ENCODE measurements at regions not wholly inside any gene's neighbourhood (a gene's known extent, or its start where the extent isn't known, plus 50 kb on each side); places are given as distances from the start of the nearest gene placed in this dataset.
"Not testable (repeated sequence)": the region's sequence is repeated elsewhere in the genome, so short reads cannot be mapped to it uniquely, and the experiment has no call there.

GRCh38 chr4:74544655-74545361 is 99.9 kb downstream of the AREG start:
- DNase-seq, result no peak

GRCh38 chr4:74545448-74545847 is 100.5 kb downstream of the AREG start:
- no peak for DNase-seq

GRCh38 chr4:74546057-74546456 is 101.1 kb downstream of the AREG start:
- peak; percentile 87 to 89 for DNase-seq

- no peak for DNase-seq
Measured at GRCh38 chr4:74547042-74547441, 102.1 kb downstream of the AREG start.

DNA sequence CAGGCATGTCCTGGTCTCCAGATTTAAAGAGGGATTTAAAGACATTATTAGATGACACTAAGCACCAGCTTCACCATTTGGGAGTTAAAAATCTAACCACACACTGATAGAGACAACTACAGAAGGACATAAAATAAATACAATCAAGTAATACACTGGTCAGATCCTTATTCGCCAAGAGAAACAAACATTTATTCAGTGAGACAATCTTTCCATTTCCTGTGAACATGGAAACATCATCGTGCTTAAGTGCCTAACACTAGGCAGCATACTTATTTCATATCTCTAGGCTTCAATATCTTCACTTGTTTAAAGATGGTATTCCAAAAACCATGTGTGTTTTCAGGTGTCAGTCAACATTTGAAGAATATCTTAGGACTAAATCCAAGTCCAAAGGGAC is 103.6 kb downstream of the AREG start:
- DNase-seq, result no peak

- no peak for DNase-seq
Measured at GRCh38 chr4:74549936-74550335, 105.0 kb downstream of the AREG start.

GRCh38 chr4:74555231-74555630 is 110.3 kb downstream of the AREG start:
- DNase-seq, result no peak

- no peak for DNase-seq
Measured at GRCh38 chr4:74555843-74556242, 110.9 kb downstream of the AREG start.

DNA sequence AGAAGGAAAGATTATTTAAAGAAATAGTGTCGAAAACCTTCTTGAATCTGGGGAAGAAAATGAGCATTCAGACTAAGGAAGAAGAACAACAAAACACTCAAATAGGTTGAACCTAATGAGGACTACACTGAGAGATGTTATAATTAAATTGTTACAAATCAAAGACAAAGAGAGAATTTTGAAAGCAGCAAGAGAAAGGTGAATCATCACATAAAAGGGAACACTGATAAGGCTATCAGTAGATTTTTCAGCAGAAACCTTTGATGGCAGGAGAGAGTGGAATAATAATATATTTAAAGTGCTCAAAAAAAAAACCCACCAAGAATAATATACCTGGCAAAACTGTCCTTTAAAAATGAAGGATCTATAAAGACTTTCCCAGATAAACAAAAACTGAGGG is 114.9 kb downstream of the AREG start:
- DNase-seq, result no peak

DNA sequence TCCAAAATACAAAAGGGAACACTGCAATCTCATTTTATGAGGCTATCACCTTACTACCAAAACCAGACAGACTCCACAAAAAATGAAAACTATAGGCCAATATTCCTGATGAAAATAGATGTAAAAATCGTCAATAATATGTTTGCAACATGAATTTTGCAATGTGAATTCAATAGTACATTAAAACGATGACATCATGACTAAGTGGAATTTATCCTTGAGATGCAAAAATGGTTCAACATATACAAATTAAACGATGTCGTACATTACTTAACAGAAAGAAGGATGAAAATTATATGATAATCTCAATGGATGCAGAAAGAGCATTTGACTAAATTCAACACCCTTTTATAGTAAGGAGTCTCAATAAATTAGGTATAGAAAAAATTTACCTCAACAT is 123.0 kb downstream of the AREG start:
- DNase-seq, result no peak

DNA sequence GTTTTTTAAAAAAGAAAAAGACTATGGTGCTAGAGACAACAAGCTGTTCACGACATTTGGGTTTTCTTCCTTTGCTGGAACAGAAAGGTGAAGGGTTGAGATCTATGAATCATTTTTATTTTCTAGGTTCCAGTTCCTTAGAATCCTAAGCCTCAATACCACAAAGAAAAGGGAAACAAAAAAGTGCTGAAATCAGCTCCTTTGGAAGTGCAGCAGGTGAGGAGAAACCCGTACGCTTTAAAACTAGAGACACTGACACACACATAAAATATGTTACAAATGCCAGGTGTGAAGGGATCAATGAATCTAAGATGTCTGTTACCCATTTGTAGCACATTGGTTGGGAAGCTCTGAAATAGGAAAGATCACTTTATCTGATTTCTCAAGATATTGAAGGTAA is 125.2 kb downstream of the AREG start:
- DNase-seq, result no peak

DNA sequence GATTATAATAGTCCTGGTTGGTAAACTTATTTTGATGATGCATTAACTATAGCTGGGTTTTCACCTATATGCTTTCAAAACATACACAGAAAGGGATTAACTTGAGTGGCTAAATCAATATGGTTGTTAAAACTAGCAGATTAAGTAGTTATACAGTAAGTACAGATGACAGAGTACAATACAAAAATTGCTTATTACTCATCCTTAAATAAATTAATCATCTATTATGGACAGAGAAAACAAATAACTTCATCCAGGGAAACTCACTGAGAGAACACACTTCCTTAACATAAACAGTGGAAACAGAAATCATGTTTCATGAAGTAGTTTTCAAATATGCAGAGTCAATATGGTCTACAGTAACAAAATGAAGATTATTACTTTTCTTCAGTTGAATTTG is 133.4 kb downstream of the AREG start:
- no peak for DNase-seq

DNA sequence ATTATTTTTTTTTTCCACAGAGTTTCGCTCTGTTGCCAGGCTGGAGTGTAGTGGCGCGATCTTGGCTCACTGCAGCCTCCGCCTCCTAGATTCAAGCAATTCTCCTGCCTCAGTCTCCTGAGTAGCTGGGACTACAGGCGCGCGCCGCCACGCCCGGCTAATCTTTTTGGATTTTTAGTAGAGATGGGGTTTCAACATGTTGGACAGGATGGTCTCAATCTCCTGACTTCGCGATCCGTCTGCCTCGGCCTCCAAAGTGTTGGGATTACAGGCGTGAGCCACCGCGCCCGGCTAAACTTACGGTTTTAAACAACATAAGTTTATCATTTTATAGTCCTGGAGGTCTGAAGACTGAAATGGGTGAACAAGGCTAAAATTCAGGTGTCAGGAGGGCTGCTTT is 133.9 kb downstream of the AREG start:
- not testable (repeated sequence) for DNase-seq

DNA sequence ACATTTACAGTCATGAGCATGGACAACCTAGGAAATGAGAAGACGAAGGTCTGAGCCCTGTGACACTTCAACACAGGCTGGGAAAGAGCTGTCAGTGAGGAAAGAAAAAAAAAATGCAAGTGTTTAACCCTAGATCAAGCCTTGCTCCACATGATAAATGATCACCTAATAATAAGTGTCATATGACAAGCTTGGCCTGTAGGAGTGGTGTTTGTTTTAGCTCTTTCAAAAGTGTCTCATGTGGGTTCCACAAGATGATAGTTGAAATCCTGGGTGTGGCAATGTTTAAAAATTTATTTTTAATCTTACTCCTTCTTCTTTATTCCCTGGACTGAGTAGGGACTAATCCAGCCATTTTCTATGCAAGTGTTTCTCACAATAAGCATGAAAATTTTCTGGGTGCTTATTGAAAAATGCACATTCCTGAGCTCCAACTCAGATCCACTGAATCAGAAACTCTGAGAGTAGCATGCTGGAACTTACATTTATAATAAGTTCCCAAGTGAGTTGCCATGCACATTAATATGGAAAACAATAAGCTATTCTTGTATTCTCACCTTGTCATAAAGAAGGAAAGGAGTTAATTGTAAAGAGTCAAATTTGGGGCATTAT is 138.3 kb downstream of the AREG start:
- peak in 1 of 2 donors; percentile 63 for DNase-seq

- peak in 1 of 2 donors; percentile 69 for DNase-seq
Measured at GRCh38 chr4:74583757-74584156, 138.8 kb downstream of the AREG start.

DNA sequence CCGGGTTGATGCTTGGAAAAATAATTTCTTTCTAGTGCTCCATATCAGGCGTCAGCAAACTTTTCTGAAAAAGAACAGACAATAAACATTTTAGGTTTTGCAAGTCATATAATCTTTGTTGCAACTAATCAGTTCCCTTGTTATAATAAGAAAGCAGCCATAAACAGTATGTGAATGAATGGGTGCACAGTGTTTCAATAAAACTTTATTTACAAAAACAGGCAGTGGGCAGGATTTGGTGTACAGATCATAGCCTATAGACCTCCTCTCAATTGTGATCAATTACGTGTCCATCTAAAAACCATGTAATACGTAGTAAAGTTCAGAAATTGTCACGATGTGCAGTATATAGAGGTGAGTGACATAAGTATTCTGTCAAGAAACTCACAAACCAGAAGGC is 143.4 kb downstream of the AREG start:
- DNase-seq, result no peak

GRCh38 chr4:74590476-74590875 is 145.5 kb downstream of the AREG start:
- no peak for DNase-seq

DNA sequence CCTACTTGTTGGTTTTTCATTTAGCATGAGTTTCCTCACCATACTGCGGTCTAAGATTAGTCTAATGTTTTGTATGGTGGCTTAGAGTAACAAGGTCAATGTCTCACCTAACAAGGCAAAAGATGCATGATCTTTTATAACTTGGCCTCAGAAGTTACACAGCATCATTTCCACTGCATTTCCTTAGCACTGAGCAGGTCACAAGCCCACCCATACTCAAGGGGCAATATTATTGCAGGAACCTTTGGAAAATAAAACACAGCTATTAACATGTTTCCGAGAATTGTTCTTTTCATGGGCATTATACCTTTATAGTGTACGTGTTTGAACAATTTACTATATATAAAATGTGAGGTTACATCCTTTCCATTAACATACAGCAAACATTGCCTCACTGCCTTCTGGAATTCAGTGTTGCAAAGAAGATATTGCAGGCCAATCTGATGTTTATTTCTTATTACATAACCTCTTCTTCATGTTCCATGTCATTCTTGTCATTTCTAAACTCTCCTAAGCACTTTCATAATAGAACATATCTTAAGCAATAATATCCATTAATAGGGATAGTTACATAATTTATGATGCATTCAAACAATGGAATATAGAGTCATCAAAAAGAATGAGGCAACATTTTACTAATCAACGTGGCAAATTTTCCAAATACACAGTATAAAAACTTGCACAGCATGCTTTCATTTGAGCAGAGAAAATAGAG is 153.8 kb downstream of the AREG start:
- peak; percentile 53 to 59 for DNase-seq

- no peak for DNase-seq
Measured at GRCh38 chr4:74603186-74603585, 158.2 kb downstream of the AREG start.

DNA sequence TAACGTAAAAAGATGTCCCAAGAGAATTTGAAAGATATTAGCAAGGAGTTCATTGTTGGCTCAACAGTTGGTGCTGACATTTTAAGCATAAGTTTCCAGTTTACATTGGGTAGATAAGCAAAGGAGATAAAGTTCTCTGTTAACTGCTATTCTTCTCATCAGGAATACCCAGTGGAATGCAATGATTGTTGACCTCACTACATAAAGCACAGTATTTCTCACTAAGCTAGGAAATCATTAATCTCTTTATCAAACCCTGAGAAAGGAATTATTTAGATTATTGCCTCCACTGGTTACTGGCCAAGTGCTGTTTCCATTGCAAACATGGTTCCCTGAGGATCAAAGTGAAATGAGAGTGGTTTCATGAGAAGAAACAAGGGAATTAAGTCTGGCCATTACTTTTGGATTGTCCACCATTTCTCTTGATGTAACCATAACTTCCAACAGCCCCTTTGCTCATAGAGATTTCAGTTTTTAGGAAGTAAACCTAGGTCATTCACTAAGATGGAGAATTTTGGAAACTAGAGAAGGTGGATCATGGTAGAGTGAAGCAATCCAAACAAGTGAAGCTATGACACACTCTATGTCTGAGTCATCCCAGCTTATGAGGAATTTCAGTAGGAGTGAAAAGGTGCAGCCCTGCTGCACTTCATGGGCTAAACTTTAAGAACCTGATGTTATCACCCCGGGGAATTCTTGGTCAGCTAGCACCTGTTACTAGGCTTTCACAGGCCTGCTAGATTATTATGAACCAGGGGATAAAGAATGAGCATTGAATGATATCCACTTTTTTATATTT is 163.4 kb downstream of the AREG start:
- no peak for DNase-seq

DNA sequence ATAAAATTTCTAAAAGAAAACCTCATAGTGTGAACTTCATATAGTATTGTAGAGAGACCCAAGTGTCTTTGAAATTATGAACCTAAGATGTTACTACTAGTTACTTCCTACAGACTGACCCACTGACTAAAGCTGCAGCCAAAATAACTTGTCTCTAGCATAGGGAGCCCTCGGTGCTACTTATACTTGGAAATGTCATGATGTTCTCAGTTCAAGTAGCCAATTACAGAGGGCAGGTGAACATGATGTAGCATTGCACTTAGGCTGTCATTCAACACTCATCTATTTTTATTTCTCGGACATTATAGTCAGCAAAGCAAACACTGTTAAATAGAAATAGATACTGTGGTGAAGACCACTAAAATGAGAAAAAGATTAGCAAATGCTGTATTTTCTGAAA is 165.6 kb downstream of the AREG start:
- DNase-seq, result no peak

GRCh38 chr4:74612837-74613236 is 167.9 kb downstream of the AREG start:
- no peak for DNase-seq

GRCh38 chr4:74613266-74613665 is 168.3 kb downstream of the AREG start:
- DNase-seq, result no peak
